HS-5 (cell line): ENCODE measurements at regions not wholly inside any gene's neighbourhood (a gene's known extent, or its start where the extent isn't known, plus 50 kb on each side); places are given as distances from the start of the nearest gene placed in this dataset.

Source experiments
- DNase-seq: peaks from one replicate; pipeline ENCODE4 v3.0.0-alpha.2; 2012; ENCODE audit warnings: low read depth

- no peak for DNase-seq
These were observed 133.8 kb upstream of the NUDT4 start for GRCh38 chr12:93243689-93244513.

- DNase-seq = no peak
These were observed 133.1 kb upstream of the NUDT4 start for GRCh38 chr12:93244514-93245077.

GRCh38 chr12:93245543-93245942 lies 132.2 kb upstream of the NUDT4 start:
- DNase-seq = no peak

- DNase-seq = no peak
These were observed 130.3 kb upstream of the NUDT4 start for GRCh38 chr12:93247313-93247991.

- DNase-seq = no peak
These were observed 125.5 kb upstream of the NUDT4 start for GRCh38 chr12:93252221-93252620.

- no peak for DNase-seq
These were observed 122.8 kb upstream of the NUDT4 start for GRCh38 chr12:93254911-93255310.

GRCh38 chr12:93256256-93256969 lies 121.3 kb upstream of the NUDT4 start:
- no peak for DNase-seq

GRCh38 chr12:93261505-93262094 lies 116.1 kb upstream of the NUDT4 start:
- DNase-seq = no peak

GRCh38 chr12:93272997-93273396 lies 104.7 kb upstream of the NUDT4 start:
- no peak for DNase-seq

- DNase-seq = no peak
These were observed 103.7 kb upstream of the NUDT4 start for GRCh38 chr12:93273834-93274564.

- no peak for DNase-seq
These were observed 102.8 kb upstream of the NUDT4 start for GRCh38 chr12:93274937-93275336.

GRCh38 chr12:93275589-93275988 lies 102.1 kb upstream of the NUDT4 start:
- DNase-seq = no peak

- DNase-seq = no peak
These were observed 97.9 kb upstream of the NUDT4 start for GRCh38 chr12:93279565-93280412.

- DNase-seq = no peak
These were observed 90.6 kb upstream of the NUDT4 start for GRCh38 chr12:93287149-93287548.

- no peak for DNase-seq
These were observed 89.1 kb upstream of the NUDT4 start for GRCh38 chr12:93288626-93289025.

GRCh38 chr12:93290391-93290790 lies 87.3 kb upstream of the NUDT4 start:
- DNase-seq = no peak

- no peak for DNase-seq
These were observed 85.5 kb upstream of the NUDT4 start for GRCh38 chr12:93292213-93292612.

GRCh38 chr12:93292731-93293566 lies 84.8 kb upstream of the NUDT4 start:
- no peak for DNase-seq

- no peak for DNase-seq
These were observed 80.7 kb upstream of the NUDT4 start for GRCh38 chr12:93297032-93297431.

GRCh38 chr12:93297536-93297935 lies 80.2 kb upstream of the NUDT4 start:
- no peak for DNase-seq
